Lower leg skin (tissue), 3 donors: ENCODE measurements at regions not wholly inside any gene's neighbourhood (a gene's known extent, or its start where the extent isn't known, plus 50 kb on each side); places are given as distances from the start of the nearest gene placed in this dataset.

ENCODE experiments used
- CTCF ChIP-seq, 3 donors: fragments of 450-650 bp; IDR thresholded peaks; one replicate each; pipeline ENCODE4 v1.5.1; 2016; ENCODE audit warnings: antibody characterized with exemption in 3 of 3, mild to moderate bottlenecking in 3 of 3, moderate library complexity in 2 of 3
- POLR2A ChIP-seq, 2 donors: fragments of 450-650 bp; IDR thresholded peaks; one replicate each; pipeline ENCODE4 v1.6.1; 2016 to 2017; ENCODE audit warnings: antibody characterized with exemption in 2 of 2, mild to moderate bottlenecking in 1 of 2, moderate library complexity in 1 of 2

DNA sequence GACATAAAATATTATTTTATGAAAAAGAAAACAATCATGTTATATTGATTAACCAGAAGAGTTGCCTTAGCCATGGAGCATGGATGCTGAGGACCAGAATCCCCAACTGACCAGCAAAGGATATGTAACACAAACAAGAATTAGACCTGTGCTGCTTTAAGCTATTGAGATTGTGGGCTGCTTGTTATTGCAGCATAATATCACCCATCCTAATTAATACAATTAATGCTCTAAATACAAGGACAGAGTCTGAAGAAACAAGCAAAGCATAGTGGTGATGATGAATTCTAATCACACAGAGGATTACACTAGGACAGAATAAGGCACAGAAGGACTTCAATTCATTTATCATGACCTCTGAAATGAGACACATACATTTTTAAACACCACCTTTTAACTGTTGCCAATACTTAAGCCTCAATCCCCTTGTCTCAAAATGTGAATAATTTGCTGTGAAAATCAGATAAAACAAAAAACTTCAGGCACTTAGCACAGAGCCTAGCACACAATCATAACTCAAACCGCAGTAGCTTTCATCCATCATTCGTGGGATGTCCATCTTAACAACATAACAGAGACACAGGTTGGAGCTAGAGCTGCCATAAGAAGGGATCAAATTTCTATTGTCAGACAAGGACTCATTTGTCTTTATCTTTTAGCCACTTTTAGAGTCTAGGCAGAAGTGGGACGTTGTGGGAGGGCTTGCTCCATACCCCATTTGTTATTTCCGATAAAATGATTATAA lies 449.6 kb upstream of the DCN start:
- TF ChIP-seq CTCF (IDR thresholded peaks at IDR 0.05) (no peak), POLR2A (IDR thresholded peaks at IDR 0.05) (no peak)
